NCI-H524 treated with DMSO at 0.1 percent for 48 hours (cell line): ENCODE measurements at regions not wholly inside any gene's neighbourhood (a gene's known extent, or its start where the extent isn't known, plus 50 kb on each side); places are given as distances from the start of the nearest gene placed in this dataset.
"Not testable (repeated sequence)": the region's sequence is repeated elsewhere in the genome, so short reads cannot be mapped to it uniquely, and the experiment has no call there.

Experiments
- DNase-seq: peaks from one replicate; lab custom pipeline; 2025; lab: John Stamatoyannopoulos, UW

- DNase-seq: no peak
These were observed 152.5 kb upstream of the GHITM start for GRCh38 chr10:83986800-83987199.

GRCh38 chr10:83987216-83987615 is 152.1 kb upstream of the GHITM start:
- no peak for DNase-seq

GRCh38 chr10:83988435-83988834 is 150.9 kb upstream of the GHITM start:
- no peak for DNase-seq

- no peak for DNase-seq
These were observed 149.2 kb upstream of the GHITM start for GRCh38 chr10:83990126-83990525.

- no peak for DNase-seq
These were observed 147.1 kb upstream of the GHITM start for GRCh38 chr10:83991986-83992753.

GRCh38 chr10:83994325-83994724 is 145.0 kb upstream of the GHITM start:
- DNase-seq: no peak

GRCh38 chr10:83995738-83996331 is 143.5 kb upstream of the GHITM start:
- no peak for DNase-seq

- no peak for DNase-seq
These were observed 135.1 kb upstream of the GHITM start for GRCh38 chr10:84004221-84004620.

GRCh38 chr10:84005403-84005802 is 133.9 kb upstream of the GHITM start:
- DNase-seq: no peak

GRCh38 chr10:84007482-84007881 is 131.8 kb upstream of the GHITM start:
- no peak for DNase-seq

- DNase-seq: no peak
These were observed 130.4 kb upstream of the GHITM start for GRCh38 chr10:84008878-84009277.

- no peak for DNase-seq
These were observed 126.9 kb upstream of the GHITM start for GRCh38 chr10:84012431-84012830.

- DNase-seq: no peak
These were observed 126.4 kb upstream of the GHITM start for GRCh38 chr10:84012831-84013458.

- DNase-seq: no peak
These were observed 123.3 kb upstream of the GHITM start for GRCh38 chr10:84015877-84016595.

GRCh38 chr10:84018826-84019225 is 120.5 kb upstream of the GHITM start:
- no peak for DNase-seq

- DNase-seq: not testable (repeated sequence)
These were observed 119.4 kb upstream of the GHITM start for GRCh38 chr10:84019854-84020458.

- no peak for DNase-seq
These were observed 112.5 kb upstream of the GHITM start for GRCh38 chr10:84026821-84027257.

- no peak for DNase-seq
These were observed 109.5 kb upstream of the GHITM start for GRCh38 chr10:84029840-84030239.

- DNase-seq: no peak
These were observed 101.3 kb upstream of the GHITM start for GRCh38 chr10:84038035-84038434.

GRCh38 chr10:84039957-84040356 is 99.4 kb upstream of the GHITM start:
- no peak for DNase-seq

GRCh38 chr10:84047258-84048010 is 91.9 kb upstream of the GHITM start:
- no peak for DNase-seq

GRCh38 chr10:84049645-84050011 is 89.7 kb upstream of the GHITM start:
- no peak for DNase-seq
